ENCODE measurements at regions not wholly inside any gene's neighbourhood (a gene's known extent, or its start where the extent isn't known, plus 50 kb on each side); places are given as distances from the start of the nearest gene placed in this dataset.

DNA sequence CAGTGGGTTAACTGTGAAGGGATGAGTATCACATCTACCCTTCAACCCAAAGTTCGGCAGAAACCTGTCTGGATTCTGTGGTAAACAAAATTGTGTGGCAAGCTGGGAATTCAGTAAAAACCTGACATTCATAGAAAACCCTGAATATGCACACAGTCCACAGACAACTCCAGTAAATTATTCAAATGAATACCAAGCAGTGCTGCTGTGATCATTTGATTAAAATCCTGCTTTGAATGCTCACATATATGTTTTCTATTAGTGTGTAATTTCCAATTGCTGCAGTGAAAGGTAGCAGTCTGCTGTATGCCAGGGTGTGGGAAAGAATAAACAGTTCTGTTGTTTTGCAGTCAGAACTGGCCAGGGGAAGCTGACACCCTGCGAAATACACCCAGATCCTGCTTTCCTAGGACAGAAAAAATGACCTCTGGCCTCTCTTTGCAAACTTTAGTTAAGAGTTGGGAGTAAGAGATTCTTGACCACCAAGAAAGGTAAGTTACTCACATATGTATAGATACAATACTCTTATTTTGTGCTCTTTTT is 217.8 kb downstream of the FAM76B start:
- no peak for ATAC-seq
- TF ChIP-seq ZNF70 (CRISPR knock-in tag; IDR thresholded peaks at IDR 0.05) (no peak), ZNF8 (CRISPR knock-in tag; IDR thresholded peaks at IDR 0.05) (no peak), TOX (CRISPR knock-in tag; IDR thresholded peaks at IDR 0.05; ENCODE audit: borderline replicate concordance) (no peak)

DNA sequence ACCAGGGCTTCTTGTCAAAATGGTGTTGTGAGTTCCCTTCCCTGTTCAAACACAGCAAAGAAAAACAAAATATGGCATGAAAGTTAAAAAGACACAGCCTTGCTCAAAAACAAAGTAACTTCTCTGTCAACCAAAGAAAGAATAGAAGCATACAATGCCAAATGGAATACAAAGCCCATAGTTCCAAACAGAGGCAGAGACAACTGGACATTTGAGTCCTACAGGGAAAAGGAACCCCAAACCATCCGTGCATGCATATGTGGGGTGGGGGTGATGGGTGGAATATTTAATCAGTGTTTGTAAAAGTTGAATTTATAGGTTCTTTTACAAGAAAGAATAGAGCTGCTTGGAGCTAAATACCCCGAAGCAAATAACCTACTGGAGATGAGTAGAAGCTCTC is 218.7 kb downstream of the FAM76B start:
- ATAC-seq = no peak
- TF ChIP-seq, protein P1, sequence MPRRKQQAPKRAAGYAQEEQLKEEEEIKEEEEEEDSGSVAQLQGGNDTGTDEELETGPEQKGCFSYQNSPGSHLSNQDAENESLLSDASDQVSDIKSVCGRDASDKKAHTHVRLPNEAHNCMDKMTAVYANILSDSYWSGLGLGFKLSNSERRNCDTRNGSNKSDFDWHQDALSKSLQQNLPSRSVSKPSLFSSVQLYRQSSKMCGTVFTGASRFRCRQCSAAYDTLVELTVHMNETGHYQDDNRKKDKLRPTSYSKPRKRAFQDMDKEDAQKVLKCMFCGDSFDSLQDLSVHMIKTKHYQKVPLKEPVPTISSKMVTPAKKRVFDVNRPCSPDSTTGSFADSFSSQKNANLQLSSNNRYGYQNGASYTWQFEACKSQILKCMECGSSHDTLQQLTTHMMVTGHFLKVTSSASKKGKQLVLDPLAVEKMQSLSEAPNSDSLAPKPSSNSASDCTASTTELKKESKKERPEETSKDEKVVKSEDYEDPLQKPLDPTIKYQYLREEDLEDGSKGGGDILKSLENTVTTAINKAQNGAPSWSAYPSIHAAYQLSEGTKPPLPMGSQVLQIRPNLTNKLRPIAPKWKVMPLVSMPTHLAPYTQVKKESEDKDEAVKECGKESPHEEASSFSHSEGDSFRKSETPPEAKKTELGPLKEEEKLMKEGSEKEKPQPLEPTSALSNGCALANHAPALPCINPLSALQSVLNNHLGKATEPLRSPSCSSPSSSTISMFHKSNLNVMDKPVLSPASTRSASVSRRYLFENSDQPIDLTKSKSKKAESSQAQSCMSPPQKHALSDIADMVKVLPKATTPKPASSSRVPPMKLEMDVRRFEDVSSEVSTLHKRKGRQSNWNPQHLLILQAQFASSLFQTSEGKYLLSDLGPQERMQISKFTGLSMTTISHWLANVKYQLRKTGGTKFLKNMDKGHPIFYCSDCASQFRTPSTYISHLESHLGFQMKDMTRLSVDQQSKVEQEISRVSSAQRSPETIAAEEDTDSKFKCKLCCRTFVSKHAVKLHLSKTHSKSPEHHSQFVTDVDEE (CRISPR knock-in tag; IDR thresholded peaks at IDR 0.05) = no peak
- no peak for TF ChIP-seq ARNTL (CRISPR knock-in tag; IDR thresholded peaks at IDR 0.05; ENCODE audit: borderline replicate concordance, low read depth)
- TF ChIP-seq, protein P2, sequence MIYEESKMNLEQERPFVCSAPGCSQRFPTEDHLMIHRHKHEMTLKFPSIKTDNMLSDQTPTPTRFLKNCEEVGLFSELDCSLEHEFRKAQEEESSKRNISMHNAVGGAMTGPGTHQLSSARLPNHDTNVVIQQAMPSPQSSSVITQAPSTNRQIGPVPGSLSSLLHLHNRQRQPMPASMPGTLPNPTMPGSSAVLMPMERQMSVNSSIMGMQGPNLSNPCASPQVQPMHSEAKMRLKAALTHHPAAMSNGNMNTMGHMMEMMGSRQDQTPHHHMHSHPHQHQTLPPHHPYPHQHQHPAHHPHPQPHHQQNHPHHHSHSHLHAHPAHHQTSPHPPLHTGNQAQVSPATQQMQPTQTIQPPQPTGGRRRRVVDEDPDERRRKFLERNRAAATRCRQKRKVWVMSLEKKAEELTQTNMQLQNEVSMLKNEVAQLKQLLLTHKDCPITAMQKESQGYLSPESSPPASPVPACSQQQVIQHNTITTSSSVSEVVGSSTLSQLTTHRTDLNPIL (CRISPR knock-in tag; IDR thresholded peaks at IDR 0.05; ENCODE audit: low read depth) = no peak
- TF ChIP-seq ZFP30 (CRISPR knock-in tag; IDR thresholded peaks at IDR 0.05) = no peak
- no peak for TF ChIP-seq ZNF70 (CRISPR knock-in tag; IDR thresholded peaks at IDR 0.05)
- TF ChIP-seq RARB (CRISPR knock-in tag; IDR thresholded peaks at IDR 0.05) = no peak
- TF ChIP-seq TOX (CRISPR knock-in tag; IDR thresholded peaks at IDR 0.05; ENCODE audit: borderline replicate concordance) = no peak
- no peak for TF ChIP-seq ESRRG (CRISPR knock-in tag; IDR thresholded peaks at IDR 0.05)
- no peak for TF ChIP-seq ZNF565 (CRISPR knock-in tag; conservative IDR thresholded peaks at IDR 0.05; ENCODE audit: low read depth)
- TF ChIP-seq ZNF8 (CRISPR knock-in tag; IDR thresholded peaks at IDR 0.05) = no peak
- TF ChIP-seq ISL1 (CRISPR knock-in tag; IDR thresholded peaks at IDR 0.05) = no peak
- TF ChIP-seq SNAI2 (CRISPR knock-in tag; IDR thresholded peaks at IDR 0.05) = no peak
- no peak for TF ChIP-seq BACH2 (CRISPR knock-in tag; IDR thresholded peaks at IDR 0.05; ENCODE audit: borderline replicate concordance)
- TF ChIP-seq PPARA (CRISPR knock-in tag; IDR thresholded peaks at IDR 0.05; ENCODE audit: borderline replicate concordance) = no peak
- TF ChIP-seq TCF4 (CRISPR knock-in tag; IDR thresholded peaks at IDR 0.05; ENCODE audit: borderline replicate concordance) = no peak
- TF ChIP-seq CSDC2 (CRISPR knock-in tag; IDR thresholded peaks at IDR 0.05) = no peak
- TF ChIP-seq, protein P3, sequence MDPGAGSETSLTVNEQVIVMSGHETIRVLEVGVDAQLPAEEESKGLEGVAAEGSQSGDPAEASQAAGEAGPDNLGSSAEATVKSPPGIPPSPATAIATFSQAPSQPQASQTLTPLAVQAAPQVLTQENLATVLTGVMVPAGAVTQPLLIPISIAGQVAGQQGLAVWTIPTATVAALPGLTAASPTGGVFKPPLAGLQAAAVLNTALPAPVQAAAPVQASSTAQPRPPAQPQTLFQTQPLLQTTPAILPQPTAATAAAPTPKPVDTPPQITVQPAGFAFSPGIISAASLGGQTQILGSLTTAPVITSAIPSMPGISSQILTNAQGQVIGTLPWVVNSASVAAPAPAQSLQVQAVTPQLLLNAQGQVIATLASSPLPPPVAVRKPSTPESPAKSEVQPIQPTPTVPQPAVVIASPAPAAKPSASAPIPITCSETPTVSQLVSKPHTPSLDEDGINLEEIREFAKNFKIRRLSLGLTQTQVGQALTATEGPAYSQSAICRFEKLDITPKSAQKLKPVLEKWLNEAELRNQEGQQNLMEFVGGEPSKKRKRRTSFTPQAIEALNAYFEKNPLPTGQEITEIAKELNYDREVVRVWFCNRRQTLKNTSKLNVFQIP (CRISPR knock-in tag; IDR thresholded peaks at IDR 0.05; ENCODE audit: borderline replicate concordance, low read depth) = no peak
- TF ChIP-seq, protein P4, sequence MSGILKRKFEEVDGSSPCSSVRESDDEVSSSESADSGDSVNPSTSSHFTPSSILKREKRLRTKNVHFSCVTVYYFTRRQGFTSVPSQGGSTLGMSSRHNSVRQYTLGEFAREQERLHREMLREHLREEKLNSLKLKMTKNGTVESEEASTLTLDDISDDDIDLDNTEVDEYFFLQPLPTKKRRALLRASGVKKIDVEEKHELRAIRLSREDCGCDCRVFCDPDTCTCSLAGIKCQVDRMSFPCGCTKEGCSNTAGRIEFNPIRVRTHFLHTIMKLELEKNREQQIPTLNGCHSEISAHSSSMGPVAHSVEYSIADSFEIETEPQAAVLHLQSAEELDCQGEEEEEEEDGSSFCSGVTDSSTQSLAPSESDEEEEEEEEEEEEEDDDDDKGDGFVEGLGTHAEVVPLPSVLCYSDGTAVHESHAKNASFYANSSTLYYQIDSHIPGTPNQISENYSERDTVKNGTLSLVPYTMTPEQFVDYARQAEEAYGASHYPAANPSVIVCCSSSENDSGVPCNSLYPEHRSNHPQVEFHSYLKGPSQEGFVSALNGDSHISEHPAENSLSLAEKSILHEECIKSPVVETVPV (CRISPR knock-in tag; IDR thresholded peaks at IDR 0.05) = no peak
- TF ChIP-seq, protein P5, sequence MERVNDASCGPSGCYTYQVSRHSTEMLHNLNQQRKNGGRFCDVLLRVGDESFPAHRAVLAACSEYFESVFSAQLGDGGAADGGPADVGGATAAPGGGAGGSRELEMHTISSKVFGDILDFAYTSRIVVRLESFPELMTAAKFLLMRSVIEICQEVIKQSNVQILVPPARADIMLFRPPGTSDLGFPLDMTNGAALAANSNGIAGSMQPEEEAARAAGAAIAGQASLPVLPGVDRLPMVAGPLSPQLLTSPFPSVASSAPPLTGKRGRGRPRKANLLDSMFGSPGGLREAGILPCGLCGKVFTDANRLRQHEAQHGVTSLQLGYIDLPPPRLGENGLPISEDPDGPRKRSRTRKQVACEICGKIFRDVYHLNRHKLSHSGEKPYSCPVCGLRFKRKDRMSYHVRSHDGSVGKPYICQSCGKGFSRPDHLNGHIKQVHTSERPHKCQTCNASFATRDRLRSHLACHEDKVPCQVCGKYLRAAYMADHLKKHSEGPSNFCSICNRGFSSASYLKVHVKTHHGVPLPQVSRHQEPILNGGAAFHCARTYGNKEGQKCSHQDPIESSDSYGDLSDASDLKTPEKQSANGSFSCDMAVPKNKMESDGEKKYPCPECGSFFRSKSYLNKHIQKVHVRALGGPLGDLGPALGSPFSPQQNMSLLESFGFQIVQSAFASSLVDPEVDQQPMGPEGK (CRISPR knock-in tag; IDR thresholded peaks at IDR 0.05; ENCODE audit: borderline replicate concordance) = no peak
- TF ChIP-seq ZFP3 (CRISPR knock-in tag; IDR thresholded peaks at IDR 0.05) = no peak

DNA sequence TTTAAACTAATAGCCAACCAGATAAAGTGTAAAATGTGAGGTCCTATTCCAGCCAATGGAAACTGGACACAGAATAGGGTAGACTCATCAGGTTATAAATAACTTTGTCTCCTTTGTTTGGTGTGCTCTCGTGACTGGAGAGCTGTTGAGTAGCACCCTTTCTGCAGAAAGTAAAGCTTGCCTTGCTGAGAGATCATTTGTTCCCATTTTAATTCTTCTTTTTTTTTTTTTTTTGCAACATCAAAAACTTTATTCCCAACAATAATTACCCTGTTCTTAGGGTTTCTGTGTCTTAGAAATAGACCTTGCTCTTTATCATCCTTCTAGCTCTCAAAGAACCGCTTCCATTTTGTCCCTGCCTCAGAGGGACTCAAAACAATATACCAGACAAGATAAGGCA is 220.4 kb downstream of the FAM76B start:
- no peak for ATAC-seq
- TF ChIP-seq ZFP3 (CRISPR knock-in tag; IDR thresholded peaks at IDR 0.05) = no peak
- TF ChIP-seq GLIS3 (CRISPR knock-in tag; IDR thresholded peaks at IDR 0.05) = no peak
- no peak for TF ChIP-seq SNAI2 (CRISPR knock-in tag; IDR thresholded peaks at IDR 0.05)
- TF ChIP-seq, protein P5 (CRISPR knock-in tag; IDR thresholded peaks at IDR 0.05; ENCODE audit: borderline replicate concordance) = no peak
- no peak for TF ChIP-seq ZNF70 (CRISPR knock-in tag; IDR thresholded peaks at IDR 0.05)
- no peak for TF ChIP-seq ARNTL (CRISPR knock-in tag; IDR thresholded peaks at IDR 0.05; ENCODE audit: borderline replicate concordance, low read depth)
- TF ChIP-seq, protein P2 (CRISPR knock-in tag; IDR thresholded peaks at IDR 0.05; ENCODE audit: low read depth) = no peak
- TF ChIP-seq ISL1 (CRISPR knock-in tag; IDR thresholded peaks at IDR 0.05) = no peak
- TF ChIP-seq, protein P1 (CRISPR knock-in tag; IDR thresholded peaks at IDR 0.05) = no peak
- no peak for TF ChIP-seq OSR1 (CRISPR knock-in tag; IDR thresholded peaks at IDR 0.05)

Data from SK-N-SH treated with all-trans-retinoic acid at 6 μM for 48 hours (cell line).